GM12878 (cell line): ENCODE measurements at regions not wholly inside any gene's neighbourhood (a gene's known extent, or its start where the extent isn't known, plus 50 kb on each side); places are given as distances from the start of the nearest gene placed in this dataset.

ENCODE experiments used
- CHD2 ChIP-seq: IDR thresholded peaks from 2 replicates; pipeline ENCODE4 v1.6.1; 2011; ENCODE audit warnings: low read depth, low read length, improper control_type of control experiment, borderline replicate concordance
- CREB1 ChIP-seq: IDR thresholded peaks from 2 replicates; pipeline ENCODE4 v1.6.1; 2012; ENCODE audit warnings: low read depth, mild to moderate bottlenecking, inconsistent platforms
- EP300 ChIP-seq, 2 experiments: fragments of 150-350 bp in 1 of 2; IDR thresholded peaks; 2 replicates each; pipeline ENCODE4 v1.6.1; 2011 to 2012; ENCODE audit warnings: low read depth in 2 of 2, low read length in 2 of 2, borderline replicate concordance in 1 of 2, improper control_type of control experiment in 1 of 2, inconsistent platforms in 1 of 2; ENCODE audit not compliant: control insufficient read depth in 1 of 2
- EZH2 ChIP-seq: IDR thresholded peaks from 2 replicates; pipeline ENCODE4 v1.6.1; 2012; ENCODE audit warnings: low read depth, mild to moderate bottlenecking, control low read depth, inconsistent platforms, low read length, borderline replicate concordance; ENCODE audit not compliant: control insufficient read depth
- KDM1A ChIP-seq: fragments of 200-600 bp; sonication (generic); IDR thresholded peaks from 2 replicates; pipeline ENCODE4 v1.6.1; 2016; ENCODE audit warnings: borderline replicate concordance
- MYC ChIP-seq: IDR thresholded peaks from 2 replicates; pipeline ENCODE4 v1.6.1; 2011; ENCODE audit warnings: mild to moderate bottlenecking, low read length, moderate library complexity, inconsistent platforms; ENCODE audit not compliant: insufficient read depth, insufficient replicate concordance, insufficient read length, severe bottlenecking
- NBN ChIP-seq: fragments of 450-650 bp; IDR thresholded peaks from 2 replicates; pipeline ENCODE4 v1.6.1; 2016
- POLR2A ChIP-seq: IDR thresholded peaks from 2 replicates; pipeline ENCODE4 v1.6.1; 2011; ENCODE audit warnings: low read depth, mild to moderate bottlenecking, low read length
- RAD21 ChIP-seq: IDR thresholded peaks from 2 replicates; pipeline ENCODE4 v1.6.1; 2011; ENCODE audit warnings: mild to moderate bottlenecking, low read depth, low read length, moderate library complexity; ENCODE audit not compliant: insufficient read depth
- TAF1 ChIP-seq: IDR thresholded peaks from 2 replicates; pipeline ENCODE4 v1.6.1; 2011; ENCODE audit warnings: mild to moderate bottlenecking, low read depth, low read length, borderline replicate concordance
- TARDBP ChIP-seq: IDR thresholded peaks from 2 replicates; pipeline ENCODE4 v1.6.1; 2016; ENCODE audit warnings: borderline replicate concordance
- YY1 ChIP-seq: IDR thresholded peaks from 2 replicates; pipeline ENCODE4 v1.6.1; 2011; ENCODE audit warnings: low read depth, mild to moderate bottlenecking, low read length
- TF ChIP-seq, protein P1 (sequence below), 3 experiments: IDR thresholded peaks in 2 of 3; conservative IDR thresholded peaks in 1 of 3; 2 replicates each; pipeline ENCODE4 v1.5.1; 2011; ENCODE audit warnings: low read depth in 3 of 3, low read length in 3 of 3, mild to moderate bottlenecking in 3 of 3, control low read depth in 2 of 3, moderate library complexity in 2 of 3, inconsistent platforms in 1 of 3, mixed read lengths in 1 of 3; ENCODE audit not compliant: control insufficient read depth in 2 of 3, insufficient read depth in 1 of 3; ENCODE audit errors: extremely low read depth in 1 of 3

DNA sequence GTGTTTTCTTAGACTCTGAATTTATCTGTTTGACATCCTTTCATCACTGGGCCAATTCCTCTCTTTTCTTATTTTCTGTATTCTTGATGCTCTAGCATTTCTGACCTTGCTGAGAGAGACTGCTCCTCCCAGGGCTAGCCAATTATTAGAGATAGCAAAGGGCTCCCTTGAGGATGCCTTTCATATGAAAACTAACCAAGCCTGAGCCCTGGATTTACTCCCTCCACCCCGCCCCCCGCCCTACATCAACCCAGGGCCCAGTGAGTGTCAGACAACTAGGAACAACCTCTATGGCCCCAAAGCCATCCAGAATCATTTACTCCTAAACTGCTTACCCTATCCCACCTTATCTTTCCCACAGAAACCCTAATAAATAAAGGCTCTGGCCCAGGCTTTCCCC is 69.7 kb upstream of the LARS2 start:
- TF ChIP-seq POLR2A (no peak), CHD2 (no peak), EP300 (IDR thresholded peaks at IDR 0.05; ENCODE audit: borderline replicate concordance in 1 of 2, control insufficient read depth in 1 of 2, low read depth in 2 of 2, low read length in 2 of 2) (no peak), KDM1A (no peak), MYC (no peak), TARDBP (no peak), RAD21 (no peak), TAF1 (no peak), EZH2 (no peak), CREB1 (no peak), YY1 (no peak), NBN (no peak)
- TF ChIP-seq, protein P1, sequence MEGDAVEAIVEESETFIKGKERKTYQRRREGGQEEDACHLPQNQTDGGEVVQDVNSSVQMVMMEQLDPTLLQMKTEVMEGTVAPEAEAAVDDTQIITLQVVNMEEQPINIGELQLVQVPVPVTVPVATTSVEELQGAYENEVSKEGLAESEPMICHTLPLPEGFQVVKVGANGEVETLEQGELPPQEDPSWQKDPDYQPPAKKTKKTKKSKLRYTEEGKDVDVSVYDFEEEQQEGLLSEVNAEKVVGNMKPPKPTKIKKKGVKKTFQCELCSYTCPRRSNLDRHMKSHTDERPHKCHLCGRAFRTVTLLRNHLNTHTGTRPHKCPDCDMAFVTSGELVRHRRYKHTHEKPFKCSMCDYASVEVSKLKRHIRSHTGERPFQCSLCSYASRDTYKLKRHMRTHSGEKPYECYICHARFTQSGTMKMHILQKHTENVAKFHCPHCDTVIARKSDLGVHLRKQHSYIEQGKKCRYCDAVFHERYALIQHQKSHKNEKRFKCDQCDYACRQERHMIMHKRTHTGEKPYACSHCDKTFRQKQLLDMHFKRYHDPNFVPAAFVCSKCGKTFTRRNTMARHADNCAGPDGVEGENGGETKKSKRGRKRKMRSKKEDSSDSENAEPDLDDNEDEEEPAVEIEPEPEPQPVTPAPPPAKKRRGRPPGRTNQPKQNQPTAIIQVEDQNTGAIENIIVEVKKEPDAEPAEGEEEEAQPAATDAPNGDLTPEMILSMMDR (IDR thresholded peaks at IDR 0.05 in 2 of 3, conservative IDR thresholded peaks at IDR 0.05 in 1 of 3; ENCODE audit: control insufficient read depth in 2 of 3, extremely low read depth in 1 of 3, insufficient read depth in 1 of 3, low read depth in 3 of 3, low read length in 3 of 3), result no peak
